ENCODE measurements at regions not wholly inside any gene's neighbourhood (a gene's known extent, or its start where the extent isn't known, plus 50 kb on each side); places are given as distances from the start of the nearest gene placed in this dataset.

GRCh38 chrX:40267334-40268187, 169.8 kb upstream of the BCOR start:
- Histone ChIP-seq H4K20me1 (ENCODE audit: insufficient read depth) (no peaks in the 10 kb centered on the region), H3K4me2 (ENCODE audit: low read length) (no peak overlapping the region), H3K9ac (ENCODE audit: low read length) (no peak overlapping the region), H3K36me3 (ENCODE audit: insufficient read depth, low read length) (no peaks in the 10 kb centered on the region), H3K4me3 (ENCODE audit: low read length) (peak overlapping the region; percentile 58), H3K27me3 (ENCODE audit: insufficient read depth, low read depth, low read length) (no peaks in the 10 kb centered on the region), H3K27ac (ENCODE audit: low read length) (no peak overlapping the region), H3F3A (ENCODE audit: insufficient read depth, low read length, poor library complexity, severe bottlenecking) (no peaks in the 10 kb centered on the region), H3K9me2 (ENCODE audit: insufficient read depth, low read length) (no peaks in the 10 kb centered on the region), H3K79me2 (replicated peaks; ENCODE audit: insufficient read depth, low read length) (no peaks in the 10 kb centered on the region), H3K9me3 (ENCODE audit: low read length) (no peaks in the 10 kb centered on the region), H2AFZ (ENCODE audit: low read depth, low read length) (no peak overlapping the region)
- TF ChIP-seq EZH2 (IDR thresholded peaks at IDR 0.05; ENCODE audit: borderline replicate concordance, insufficient read depth, low read length, poor library complexity, severe bottlenecking) (no peak), MXI1 (conservative IDR thresholded peaks at IDR 0.05; ENCODE audit: poor library complexity, severe bottlenecking) (no peak), EP300 (conservative IDR thresholded peaks at IDR 0.05; ENCODE audit: poor library complexity, severe bottlenecking) (no peak), TAF1 (IDR thresholded peaks at IDR 0.05; ENCODE audit: low read depth) (no peak), SMC3 (conservative IDR thresholded peaks at IDR 0.05; ENCODE audit: poor library complexity) (peak; percentile 6), POLR2AphosphoS5 (IDR thresholded peaks at IDR 0.05) (no peak), RAD21 (conservative IDR thresholded peaks at IDR 0.05) (no peak)
- TF ChIP-seq, protein P1, sequence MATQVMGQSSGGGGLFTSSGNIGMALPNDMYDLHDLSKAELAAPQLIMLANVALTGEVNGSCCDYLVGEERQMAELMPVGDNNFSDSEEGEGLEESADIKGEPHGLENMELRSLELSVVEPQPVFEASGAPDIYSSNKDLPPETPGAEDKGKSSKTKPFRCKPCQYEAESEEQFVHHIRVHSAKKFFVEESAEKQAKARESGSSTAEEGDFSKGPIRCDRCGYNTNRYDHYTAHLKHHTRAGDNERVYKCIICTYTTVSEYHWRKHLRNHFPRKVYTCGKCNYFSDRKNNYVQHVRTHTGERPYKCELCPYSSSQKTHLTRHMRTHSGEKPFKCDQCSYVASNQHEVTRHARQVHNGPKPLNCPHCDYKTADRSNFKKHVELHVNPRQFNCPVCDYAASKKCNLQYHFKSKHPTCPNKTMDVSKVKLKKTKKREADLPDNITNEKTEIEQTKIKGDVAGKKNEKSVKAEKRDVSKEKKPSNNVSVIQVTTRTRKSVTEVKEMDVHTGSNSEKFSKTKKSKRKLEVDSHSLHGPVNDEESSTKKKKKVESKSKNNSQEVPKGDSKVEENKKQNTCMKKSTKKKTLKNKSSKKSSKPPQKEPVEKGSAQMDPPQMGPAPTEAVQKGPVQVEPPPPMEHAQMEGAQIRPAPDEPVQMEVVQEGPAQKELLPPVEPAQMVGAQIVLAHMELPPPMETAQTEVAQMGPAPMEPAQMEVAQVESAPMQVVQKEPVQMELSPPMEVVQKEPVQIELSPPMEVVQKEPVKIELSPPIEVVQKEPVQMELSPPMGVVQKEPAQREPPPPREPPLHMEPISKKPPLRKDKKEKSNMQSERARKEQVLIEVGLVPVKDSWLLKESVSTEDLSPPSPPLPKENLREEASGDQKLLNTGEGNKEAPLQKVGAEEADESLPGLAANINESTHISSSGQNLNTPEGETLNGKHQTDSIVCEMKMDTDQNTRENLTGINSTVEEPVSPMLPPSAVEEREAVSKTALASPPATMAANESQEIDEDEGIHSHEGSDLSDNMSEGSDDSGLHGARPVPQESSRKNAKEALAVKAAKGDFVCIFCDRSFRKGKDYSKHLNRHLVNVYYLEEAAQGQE (IDR thresholded peaks at IDR 0.05; ENCODE audit: borderline replicate concordance) = no peak
- TF ChIP-seq, protein P2, sequence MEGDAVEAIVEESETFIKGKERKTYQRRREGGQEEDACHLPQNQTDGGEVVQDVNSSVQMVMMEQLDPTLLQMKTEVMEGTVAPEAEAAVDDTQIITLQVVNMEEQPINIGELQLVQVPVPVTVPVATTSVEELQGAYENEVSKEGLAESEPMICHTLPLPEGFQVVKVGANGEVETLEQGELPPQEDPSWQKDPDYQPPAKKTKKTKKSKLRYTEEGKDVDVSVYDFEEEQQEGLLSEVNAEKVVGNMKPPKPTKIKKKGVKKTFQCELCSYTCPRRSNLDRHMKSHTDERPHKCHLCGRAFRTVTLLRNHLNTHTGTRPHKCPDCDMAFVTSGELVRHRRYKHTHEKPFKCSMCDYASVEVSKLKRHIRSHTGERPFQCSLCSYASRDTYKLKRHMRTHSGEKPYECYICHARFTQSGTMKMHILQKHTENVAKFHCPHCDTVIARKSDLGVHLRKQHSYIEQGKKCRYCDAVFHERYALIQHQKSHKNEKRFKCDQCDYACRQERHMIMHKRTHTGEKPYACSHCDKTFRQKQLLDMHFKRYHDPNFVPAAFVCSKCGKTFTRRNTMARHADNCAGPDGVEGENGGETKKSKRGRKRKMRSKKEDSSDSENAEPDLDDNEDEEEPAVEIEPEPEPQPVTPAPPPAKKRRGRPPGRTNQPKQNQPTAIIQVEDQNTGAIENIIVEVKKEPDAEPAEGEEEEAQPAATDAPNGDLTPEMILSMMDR (IDR thresholded peaks at IDR 0.05; ENCODE audit: poor library complexity, severe bottlenecking) = peak; percentile 4

DNA sequence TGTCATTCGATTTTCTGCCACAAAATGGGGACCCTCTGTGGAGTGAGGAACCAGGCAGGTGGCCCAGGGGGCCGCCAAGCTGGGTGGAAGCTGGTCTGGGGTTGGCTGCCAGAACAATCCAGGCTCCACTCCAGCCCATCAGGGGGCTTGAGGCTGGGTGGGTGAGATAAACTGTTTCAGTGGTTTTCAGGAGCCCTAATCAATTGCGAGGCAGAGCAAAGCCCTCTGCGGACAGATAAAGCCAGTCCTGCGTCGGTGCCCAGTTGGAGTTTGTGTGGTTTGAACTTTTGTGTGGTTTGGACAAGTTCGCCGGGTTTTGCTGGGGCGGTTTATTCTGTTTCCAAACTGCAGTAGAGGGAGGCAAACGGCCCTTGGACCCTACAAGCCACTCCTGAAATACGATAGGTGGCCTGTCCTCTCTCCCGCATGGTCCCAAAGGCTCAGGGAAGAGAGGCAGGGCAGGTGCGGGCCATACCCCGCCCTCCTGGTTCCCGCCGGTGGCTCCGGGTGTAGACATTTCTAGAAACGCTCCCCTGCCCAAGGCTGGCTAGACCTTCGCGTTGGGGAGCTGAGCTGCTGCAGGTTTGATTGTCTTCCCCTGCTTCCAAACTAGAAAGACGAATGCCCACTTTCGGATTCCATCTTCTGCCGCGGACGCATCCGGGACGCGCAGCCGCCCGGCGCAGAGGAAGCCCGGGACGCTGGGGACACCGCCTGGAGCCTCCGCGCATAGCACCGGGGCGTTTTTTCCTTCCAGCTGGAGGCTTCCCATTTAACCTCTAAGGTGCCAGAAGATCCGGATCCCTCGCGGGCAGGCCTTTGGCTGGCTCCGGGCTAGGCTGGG, 169.0 kb upstream of the BCOR start:
- peak overlapping the region; percentile 58 for H3K4me3 ChIP-seq (ENCODE audit: low read length)
- no peaks in the 10 kb centered on the region for H3K27me3 ChIP-seq (ENCODE audit: insufficient read depth, low read depth, low read length)
- no peaks in the 10 kb centered on the region for H3K79me2 ChIP-seq (replicated peaks; ENCODE audit: insufficient read depth, low read length)
- H3K9me3 ChIP-seq (ENCODE audit: low read length) = no peaks in the 10 kb centered on the region
- H3K36me3 ChIP-seq (ENCODE audit: insufficient read depth, low read length) = no peaks in the 10 kb centered on the region
- no peaks in the 10 kb centered on the region for H3F3A ChIP-seq (ENCODE audit: insufficient read depth, low read length, poor library complexity, severe bottlenecking)
- TF ChIP-seq RAD21 (conservative IDR thresholded peaks at IDR 0.05) (peak; percentile 92), MXI1 (conservative IDR thresholded peaks at IDR 0.05; ENCODE audit: poor library complexity, severe bottlenecking) (no peak), EZH2 (IDR thresholded peaks at IDR 0.05; ENCODE audit: borderline replicate concordance, insufficient read depth, low read length, poor library complexity, severe bottlenecking) (no peak), POLR2AphosphoS5 (IDR thresholded peaks at IDR 0.05) (no peak), TAF1 (IDR thresholded peaks at IDR 0.05; ENCODE audit: low read depth) (no peak), EP300 (conservative IDR thresholded peaks at IDR 0.05; ENCODE audit: poor library complexity, severe bottlenecking) (peak; percentile 16), SMC3 (conservative IDR thresholded peaks at IDR 0.05; ENCODE audit: poor library complexity) (peak; percentile 85)
- TF ChIP-seq, protein P1 (IDR thresholded peaks at IDR 0.05; ENCODE audit: borderline replicate concordance) = no peak
- TF ChIP-seq, protein P2 (IDR thresholded peaks at IDR 0.05; ENCODE audit: poor library complexity, severe bottlenecking) = peak; percentile 81
- no peak overlapping the region for H2AFZ ChIP-seq (ENCODE audit: low read depth, low read length)
- H3K27ac ChIP-seq (ENCODE audit: low read length) = no peak overlapping the region
- H4K20me1 ChIP-seq (ENCODE audit: insufficient read depth) = no peaks in the 10 kb centered on the region
- H3K9me2 ChIP-seq (ENCODE audit: insufficient read depth, low read length) = no peaks in the 10 kb centered on the region
- H3K4me2 ChIP-seq (ENCODE audit: low read length) = no peak overlapping the region
- H3K9ac ChIP-seq (ENCODE audit: low read length) = no peak overlapping the region

Data from neural cell (in vitro differentiated cells).